ENCODE measurements at regions not wholly inside any gene's neighbourhood (a gene's known extent, or its start where the extent isn't known, plus 50 kb on each side); places are given as distances from the start of the nearest gene placed in this dataset.

- Histone ChIP-seq H2AFZ (ENCODE audit: low read depth, low read length, severe bottlenecking) (no peak overlapping the region), H3K27ac (ENCODE audit: low read depth, low read length) (no peak overlapping the region)
- TF ChIP-seq EZH2phosphoT487 (conservative IDR thresholded peaks at IDR 0.05; ENCODE audit: low read length) (no peak), CTCF (IDR thresholded peaks at IDR 0.05; ENCODE audit: insufficient read depth, low read length, poor library complexity, severe bottlenecking) (no peak)
These were observed 134.2 kb upstream of the AKR1E2 start for GRCh38 chr10:4691776-4692175.

GRCh38 chr10:4691301-4691700 is 134.7 kb upstream of the AKR1E2 start:
- TF ChIP-seq CTCF (IDR thresholded peaks at IDR 0.05; ENCODE audit: insufficient read depth, low read length, poor library complexity, severe bottlenecking) = no peak
- no peak for TF ChIP-seq EZH2phosphoT487 (conservative IDR thresholded peaks at IDR 0.05; ENCODE audit: low read length)
- no peaks in the 10 kb centered on the region for H3F3A ChIP-seq (ENCODE audit: insufficient read depth)
- H3K27me3 ChIP-seq (ENCODE audit: low read length) = no peaks in the 10 kb centered on the region
- no peak overlapping the region for H3K4me3 ChIP-seq (ENCODE audit: insufficient read depth, low read length, poor library complexity, severe bottlenecking)
- H3K36me3 ChIP-seq (ENCODE audit: low read length) = no peaks in the 10 kb centered on the region
- no peak overlapping the region for H3K9ac ChIP-seq (ENCODE audit: low read length)
- no peaks in the 10 kb centered on the region for H3K79me2 ChIP-seq (ENCODE audit: insufficient read depth, low read length)
- no peaks in the 10 kb centered on the region for H4K20me1 ChIP-seq (ENCODE audit: low read depth, low read length)
- no peak overlapping the region for H2AFZ ChIP-seq (ENCODE audit: low read depth, low read length, severe bottlenecking)
- H3K9me2 ChIP-seq (replicated peaks; ENCODE audit: insufficient read depth, low read length) = no peaks in the 10 kb centered on the region
- no peak overlapping the region for H3K4me2 ChIP-seq (ENCODE audit: low read depth, low read length, poor library complexity, severe bottlenecking)
- no peak overlapping the region for H3K27ac ChIP-seq (ENCODE audit: low read depth, low read length)
- no peaks in the 10 kb centered on the region for H3K9me3 ChIP-seq (ENCODE audit: insufficient read depth, low read length)

More at GRCh38 chr10:4691776-4692175, 134.2 kb upstream of the AKR1E2 start:
- Histone ChIP-seq H3K9ac (ENCODE audit: low read length) (no peak overlapping the region), H3K79me2 (ENCODE audit: insufficient read depth, low read length) (no peaks in the 10 kb centered on the region), H3K4me3 (ENCODE audit: insufficient read depth, low read length, poor library complexity, severe bottlenecking) (no peak overlapping the region), H3K9me3 (ENCODE audit: insufficient read depth, low read length) (no peaks in the 10 kb centered on the region), H3K36me3 (ENCODE audit: low read length) (no peaks in the 10 kb centered on the region), H3K27me3 (ENCODE audit: low read length) (no peaks in the 10 kb centered on the region), H3K9me2 (replicated peaks; ENCODE audit: insufficient read depth, low read length) (no peaks in the 10 kb centered on the region), H3F3A (ENCODE audit: insufficient read depth) (no peaks in the 10 kb centered on the region), H3K4me2 (ENCODE audit: low read depth, low read length, poor library complexity, severe bottlenecking) (no peak overlapping the region), H4K20me1 (ENCODE audit: low read depth, low read length) (no peaks in the 10 kb centered on the region)

- Histone ChIP-seq H3K36me3 (ENCODE audit: low read length) (no peaks in the 10 kb centered on the region), H3K27me3 (ENCODE audit: low read length) (no peaks in the 10 kb centered on the region), H4K20me1 (ENCODE audit: low read depth, low read length) (no peaks in the 10 kb centered on the region), H3K79me2 (ENCODE audit: insufficient read depth, low read length) (no peaks in the 10 kb centered on the region), H3F3A (ENCODE audit: insufficient read depth) (no peaks in the 10 kb centered on the region), H3K9me2 (replicated peaks; ENCODE audit: insufficient read depth, low read length) (no peaks in the 10 kb centered on the region), H3K4me3 (ENCODE audit: insufficient read depth, low read length, poor library complexity, severe bottlenecking) (no peak overlapping the region), H3K9ac (ENCODE audit: low read length) (no peak overlapping the region), H3K4me2 (ENCODE audit: low read depth, low read length, poor library complexity, severe bottlenecking) (no peak overlapping the region), H3K9me3 (ENCODE audit: insufficient read depth, low read length) (no peaks in the 10 kb centered on the region), H2AFZ (ENCODE audit: low read depth, low read length, severe bottlenecking) (no peak overlapping the region), H3K27ac (ENCODE audit: low read depth, low read length) (no peak overlapping the region)
- TF ChIP-seq EZH2phosphoT487 (conservative IDR thresholded peaks at IDR 0.05; ENCODE audit: low read length) = no peak
These were observed 137.4 kb upstream of the AKR1E2 start for GRCh38 chr10:4688601-4689000.

- H3K36me3 ChIP-seq (ENCODE audit: low read length) = no peaks in the 10 kb centered on the region
- H3F3A ChIP-seq (ENCODE audit: insufficient read depth) = no peaks in the 10 kb centered on the region
- H3K4me2 ChIP-seq (ENCODE audit: low read depth, low read length, poor library complexity, severe bottlenecking) = no peak overlapping the region
- H2AFZ ChIP-seq (ENCODE audit: low read depth, low read length, severe bottlenecking) = no peak overlapping the region
- H3K79me2 ChIP-seq (ENCODE audit: insufficient read depth, low read length) = no peaks in the 10 kb centered on the region
- no peaks in the 10 kb centered on the region for H3K9me2 ChIP-seq (replicated peaks; ENCODE audit: insufficient read depth, low read length)
- no peak overlapping the region for H3K4me3 ChIP-seq (ENCODE audit: insufficient read depth, low read length, poor library complexity, severe bottlenecking)
- no peaks in the 10 kb centered on the region for H4K20me1 ChIP-seq (ENCODE audit: low read depth, low read length)
- no peak overlapping the region for H3K27ac ChIP-seq (ENCODE audit: low read depth, low read length)
- H3K9ac ChIP-seq (ENCODE audit: low read length) = no peak overlapping the region
- no peaks in the 10 kb centered on the region for H3K9me3 ChIP-seq (ENCODE audit: insufficient read depth, low read length)
- H3K27me3 ChIP-seq (ENCODE audit: low read length) = no peaks in the 10 kb centered on the region
- TF ChIP-seq CTCF (IDR thresholded peaks at IDR 0.05; ENCODE audit: insufficient read depth, low read length, poor library complexity, severe bottlenecking) (no peak), EZH2phosphoT487 (conservative IDR thresholded peaks at IDR 0.05; ENCODE audit: low read length) (no peak)
These were observed 137.8 kb upstream of the AKR1E2 start for GRCh38 chr10:4688168-4688567.
